ENCODE measurements at regions not wholly inside any gene's neighbourhood (a gene's known extent, or its start where the extent isn't known, plus 50 kb on each side); places are given as distances from the start of the nearest gene placed in this dataset.

- Histone ChIP-seq H3K4me3 (ENCODE audit: low read depth, low read length) (no peak overlapping the region), H3K27me3 (no peaks in the 10 kb centered on the region), H3K9me3 (no peaks in the 10 kb centered on the region), H3K4me1 (no peaks in the 10 kb centered on the region), H3K36me3 (no peaks in the 10 kb centered on the region)
- no peak for DNase-seq
- TF ChIP-seq CTCF (IDR thresholded peaks at IDR 0.05; ENCODE audit: low read depth, low read length) = no peak
These were observed 154.4 kb downstream of the AXIN2 start for GRCh38 chr17:65407017-65407416.

- Histone ChIP-seq H3K27me3 (0 out of 2 replicates have a peak, but pooled peaks cover 1% of the 10 kb centered on the region), H3K36me3 (no peaks in the 10 kb centered on the region), H3K4me1 (no peaks in the 10 kb centered on the region), H3K9me3 (no peaks in the 10 kb centered on the region), H3K4me3 (ENCODE audit: low read depth, low read length) (no peak overlapping the region)
- no peak for DNase-seq
- TF ChIP-seq CTCF (IDR thresholded peaks at IDR 0.05; ENCODE audit: low read depth, low read length) = no peak
These were observed 154.9 kb downstream of the AXIN2 start for GRCh38 chr17:65406552-65406951.

- Histone ChIP-seq H3K4me3 (ENCODE audit: low read depth, low read length) (no peak overlapping the region), H3K9me3 (no peaks in the 10 kb centered on the region), H3K36me3 (no peaks in the 10 kb centered on the region), H3K4me1 (no peaks in the 10 kb centered on the region), H3K27me3 (0 out of 2 replicates have a peak, but pooled peaks cover 3% of the 10 kb centered on the region)
- no peak for TF ChIP-seq CTCF (IDR thresholded peaks at IDR 0.05; ENCODE audit: low read depth, low read length)
- DNase-seq = no peak
These were observed 155.9 kb downstream of the AXIN2 start for GRCh38 chr17:65405563-65405962.

GRCh38 chr17:65404761-65405160 is 156.7 kb downstream of the AXIN2 start:
- H3K4me1 ChIP-seq = no peaks in the 10 kb centered on the region
- H3K27me3 ChIP-seq = 0 out of 2 replicates have a peak, but pooled peaks cover 3% of the 10 kb centered on the region
- DNase-seq = no peak
- H3K4me3 ChIP-seq (ENCODE audit: low read depth, low read length) = no peak overlapping the region
- TF ChIP-seq CTCF (IDR thresholded peaks at IDR 0.05; ENCODE audit: low read depth, low read length) = no peak
- no peaks in the 10 kb centered on the region for H3K9me3 ChIP-seq
- no peaks in the 10 kb centered on the region for H3K36me3 ChIP-seq

GRCh38 chr17:65403626-65404025 is 157.8 kb downstream of the AXIN2 start:
- no peaks in the 10 kb centered on the region for H3K9me3 ChIP-seq
- no peak overlapping the region for H3K4me3 ChIP-seq (ENCODE audit: low read depth, low read length)
- no peak for DNase-seq
- no peaks in the 10 kb centered on the region for H3K4me1 ChIP-seq
- H3K36me3 ChIP-seq = no peaks in the 10 kb centered on the region
- 0 out of 2 replicates have a peak, but pooled peaks cover 3% of the 10 kb centered on the region for H3K27me3 ChIP-seq
- TF ChIP-seq CTCF (IDR thresholded peaks at IDR 0.05; ENCODE audit: low read depth, low read length) = no peak

GRCh38 chr17:65402513-65403496 is 158.6 kb downstream of the AXIN2 start:
- H3K9me3 ChIP-seq = no peaks in the 10 kb centered on the region
- DNase-seq = no peak
- no peaks in the 10 kb centered on the region for H3K36me3 ChIP-seq
- H3K27me3 ChIP-seq = 0 out of 2 replicates have a peak, but pooled peaks cover 3% of the 10 kb centered on the region
- no peak for TF ChIP-seq CTCF (IDR thresholded peaks at IDR 0.05; ENCODE audit: low read depth, low read length)
- H3K4me3 ChIP-seq (ENCODE audit: low read depth, low read length) = no peak overlapping the region
- no peaks in the 10 kb centered on the region for H3K4me1 ChIP-seq
